CD4-positive, alpha-beta memory T cell (primary cell): ENCODE measurements at regions not wholly inside any gene's neighbourhood (a gene's known extent, or its start where the extent isn't known, plus 50 kb on each side); places are given as distances from the start of the nearest gene placed in this dataset.

ENCODE experiments used
- CTCF ChIA-PET: fragments of 350-600 bp; sonication (Branson Sonifier 250); formaldehyde crosslinking; loops from one replicate; lab custom pipeline; 2021; ENCODE audit warnings: inconsistent platforms; ENCODE audit not compliant: partially characterized antibody; lab: Charles Lee
- POLR2A ChIA-PET: fragments of 350-600 bp; sonication (Branson Sonifier 250); formaldehyde crosslinking; loops from one replicate; lab custom pipeline; 2021; ENCODE audit not compliant: partially characterized antibody; lab: Charles Lee
- DNase-seq, 5 donors: peaks; one replicate each; pipeline versions ENCODE4 v3.0.0 to v3.0.0-alpha.2; 2020 to 2022; ENCODE audit warnings: mixed read lengths in 1 of 5
- H3K27ac ChIP-seq: one replicate; pipeline ENCODE4 v1.7.0; 2013; ENCODE audit warnings: low read depth, low read length
- H3K27me3 ChIP-seq: 2 replicates; pipeline ENCODE4 v1.7.0; 2013; ENCODE audit warnings: mild to moderate bottlenecking, low read length, moderate library complexity; ENCODE audit not compliant: insufficient read depth
- H3K36me3 ChIP-seq: 2 replicates; pipeline ENCODE4 v1.7.0; 2013; ENCODE audit warnings: mild to moderate bottlenecking, low read length, moderate library complexity; ENCODE audit not compliant: insufficient read depth
- H3K4me1 ChIP-seq: 2 replicates; pipeline ENCODE4 v1.7.0; 2013; ENCODE audit warnings: mild to moderate bottlenecking, low read length, moderate library complexity; ENCODE audit not compliant: insufficient read depth
- H3K4me3 ChIP-seq, 2 donors: one replicate each; pipeline ENCODE4 v1.7.0; 2013; ENCODE audit warnings: low read length in 2 of 2, mild to moderate bottlenecking in 1 of 2
- H3K9me3 ChIP-seq, 2 donors: one replicate each; pipeline ENCODE4 v1.7.0; 2013; ENCODE audit warnings: low read length in 2 of 2, control low read depth in 1 of 2; ENCODE audit not compliant: control insufficient read depth in 1 of 2
- H3K27ac Mint-ChIP-seq, 7 donors: one replicate each; pipeline ENCODE4 v1.8.0; 2020 to 2021; ENCODE audit warnings: mixed read lengths in 7 of 7, mild to moderate bottlenecking in 6 of 7, inconsistent platforms in 3 of 7, moderate library complexity in 3 of 7
- H3K27me3 Mint-ChIP-seq, 2 donors: one replicate each; pipeline ENCODE4 v1.8.0; 2020 to 2021; ENCODE audit warnings: mixed read lengths in 2 of 2
- H3K36me3 Mint-ChIP-seq, 2 donors: one replicate each; pipeline ENCODE4 v1.8.0; 2020 to 2021; ENCODE audit warnings: mixed read lengths in 2 of 2, inconsistent platforms in 1 of 2, mild to moderate bottlenecking in 1 of 2
- H3K4me1 Mint-ChIP-seq, 4 donors: one replicate each; pipeline ENCODE4 v1.8.0; 2020 to 2021; ENCODE audit warnings: mixed read lengths in 4 of 4, mild to moderate bottlenecking in 1 of 4
- H3K4me3 Mint-ChIP-seq, 8 donors: one replicate each; pipeline ENCODE4 v1.8.0; 2020 to 2021; ENCODE audit warnings: mixed read lengths in 8 of 8, mild to moderate bottlenecking in 7 of 8, moderate library complexity in 6 of 8, inconsistent platforms in 3 of 8
- H3K9me3 Mint-ChIP-seq, 8 donors: one replicate each; pipeline ENCODE4 v1.8.0; 2020 to 2021; ENCODE audit warnings: mixed read lengths in 8 of 8, mild to moderate bottlenecking in 5 of 8, inconsistent platforms in 3 of 8, moderate library complexity in 1 of 8
- intact Hi-C: fragments of 100-400 bp; cut with micrococcal nuclease; formaldehyde crosslinking; loops from one replicate; pipeline ENCODE4 v1.15.1; 2023

DNA sequence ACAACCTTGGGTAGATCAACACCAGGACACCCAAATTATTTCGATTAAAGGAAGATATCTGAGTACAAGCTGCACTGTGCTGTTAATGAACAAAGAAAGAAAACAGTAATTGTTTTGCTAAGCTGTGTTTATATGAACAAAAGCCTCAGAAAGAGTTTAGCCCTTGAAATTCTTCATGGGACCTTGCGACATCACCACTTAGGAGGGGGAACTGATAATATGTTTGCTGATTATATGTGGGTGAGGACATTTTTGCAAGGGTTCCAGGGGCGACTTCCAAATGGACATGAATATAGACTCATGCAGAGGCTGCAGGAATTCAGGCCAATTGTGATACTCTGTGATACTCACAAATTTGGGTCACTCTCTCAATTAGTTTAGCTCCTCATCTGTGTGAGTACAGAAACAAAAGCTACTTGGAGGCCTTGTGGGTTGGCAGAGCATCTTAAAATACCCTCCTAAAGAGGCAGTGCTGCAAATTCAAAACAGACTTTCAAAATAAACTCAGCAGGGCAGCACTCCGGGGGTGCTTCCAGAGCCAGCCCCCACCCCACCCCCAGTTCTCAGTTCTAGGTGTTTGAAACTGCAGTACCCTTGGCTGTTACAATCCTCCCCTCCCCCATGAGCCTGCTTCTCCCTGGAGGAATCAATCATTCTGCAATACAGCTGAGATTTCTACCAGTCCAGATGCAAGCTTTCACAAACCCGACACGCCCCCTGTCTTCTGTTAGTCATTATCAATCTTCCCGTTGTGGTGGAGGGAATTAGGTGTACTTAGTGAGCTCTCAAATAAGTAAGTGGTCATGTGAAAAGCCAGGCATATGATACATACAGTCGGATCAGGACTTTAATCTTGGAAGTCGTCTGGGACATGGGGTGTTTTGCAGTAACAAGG lies 97.0 kb upstream of the MBNL2 start:
- Histone ChIP-seq H3K4me3 (no peak overlapping the region), H3K9me3 (no peaks in the 10 kb centered on the region), H3K4me1 (no peaks in the 10 kb centered on the region), H3K36me3 (no peaks in the 10 kb centered on the region), H3K27ac (no peak overlapping the region), H3K27me3 (no peaks in the 10 kb centered on the region)
- POLR2A ChIA-PET: no interaction called here
- no peaks in the 10 kb centered on the region for H3K9me3 Mint-ChIP-seq
- H3K4me3 Mint-ChIP-seq: no peak overlapping the region
- H3K27me3 Mint-ChIP-seq: peaks cover 7 to 37% of the 10 kb centered on the region in 2 donors
- no peaks in the 10 kb centered on the region for H3K36me3 Mint-ChIP-seq
- intact Hi-C loops: no loop called here
- H3K4me1 Mint-ChIP-seq: peaks cover 0 to 2% (median 1%) of the 10 kb centered on the region in 4 donors
- CTCF ChIA-PET: interaction anchor here (0.7 to 3.7 kb wide), 2 partner anchors 16 to 17 kb away, joined by 3 to 15 read pairs; no protein-coding TSS in a partner anchor
- DNase-seq: no peak
- H3K27ac Mint-ChIP-seq: no peak overlapping the region

DNA sequence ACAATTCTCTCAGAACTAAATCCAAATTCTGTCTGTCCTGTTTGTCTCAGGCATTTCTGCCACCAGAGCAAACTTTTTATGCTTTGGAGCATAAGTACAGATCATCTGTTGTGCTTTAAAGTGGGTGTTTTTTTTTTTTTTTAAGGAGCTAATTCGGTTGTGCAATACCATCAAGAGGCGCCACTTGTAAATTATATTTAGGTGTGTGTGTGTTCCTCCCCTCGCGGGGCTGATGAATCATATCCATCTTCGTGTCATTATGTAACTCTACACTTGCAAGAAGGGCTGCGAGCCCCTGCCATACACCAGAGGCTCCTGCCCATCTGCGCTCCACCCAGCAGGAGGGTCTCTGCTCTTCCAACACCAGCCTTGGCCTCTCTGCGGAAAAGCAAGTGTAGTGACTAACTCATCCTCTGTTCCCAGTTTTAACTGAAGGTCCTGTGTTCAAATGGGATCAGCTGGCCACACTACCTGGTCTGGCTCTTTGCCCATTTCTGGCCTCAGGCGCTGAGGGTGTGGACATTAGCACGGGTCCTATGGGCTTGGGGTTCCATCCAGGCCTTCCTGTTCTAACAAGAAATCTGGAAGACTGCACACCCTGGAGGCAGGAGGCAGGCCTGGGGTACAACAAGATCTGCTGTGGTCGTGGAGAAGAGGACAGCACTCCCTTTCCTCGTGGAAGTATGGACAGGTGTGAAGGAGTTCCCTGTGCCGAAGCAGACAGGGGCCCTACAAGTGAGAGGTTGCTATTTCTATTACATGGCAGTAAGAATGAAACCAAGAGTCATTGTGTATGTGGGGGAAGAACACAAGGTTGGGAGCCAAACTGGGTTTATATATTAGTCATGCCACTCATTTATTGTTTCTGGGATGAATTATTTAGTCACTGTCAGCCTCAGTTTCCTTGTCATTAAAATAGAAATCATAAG lies 96.1 kb upstream of the MBNL2 start:
- Histone ChIP-seq H3K27me3 (no peaks in the 10 kb centered on the region), H3K36me3 (no peaks in the 10 kb centered on the region), H3K27ac (no peak overlapping the region), H3K4me1 (no peaks in the 10 kb centered on the region), H3K9me3 (no peaks in the 10 kb centered on the region), H3K4me3 (no peak overlapping the region)
- Mint-ChIP-seq H3K36me3 (no peaks in the 10 kb centered on the region), H3K27ac (no peak overlapping the region), H3K4me3 (no peak overlapping the region), H3K4me1 (peaks cover 0 to 2% (median 1%) of the 10 kb centered on the region in 4 donors), H3K9me3 (no peaks in the 10 kb centered on the region), H3K27me3 (peaks cover 7 to 35% of the 10 kb centered on the region in 2 donors)
- CTCF ChIA-PET: interaction anchor here (0.7 to 3.7 kb wide), 2 partner anchors 17 kb away, joined by 3 to 15 read pairs; no protein-coding TSS in a partner anchor
- intact Hi-C loops: no loop called here
- no peak for DNase-seq
- POLR2A ChIA-PET: no interaction called here

DNA sequence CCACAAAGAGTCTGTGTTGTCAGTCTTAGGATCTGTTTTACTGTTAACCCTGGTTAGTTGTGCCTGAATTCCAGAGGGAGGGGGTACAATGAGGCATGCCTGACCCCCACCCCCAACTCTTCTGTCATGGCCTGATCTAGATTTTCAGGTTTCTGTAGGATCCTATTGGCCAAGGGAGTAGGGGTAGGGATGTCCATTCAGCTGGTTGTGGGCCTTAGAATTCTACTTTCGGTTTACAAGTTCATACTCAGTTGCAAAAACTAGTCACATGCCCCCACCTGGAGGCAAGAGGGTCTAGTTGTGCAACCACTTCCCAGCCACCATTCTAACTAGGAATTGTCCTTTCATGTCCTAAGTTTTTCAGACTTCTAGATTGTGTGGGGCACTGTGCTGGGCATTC lies 94.3 kb upstream of the MBNL2 start:
- Histone ChIP-seq H3K9me3 (no peaks in the 10 kb centered on the region), H3K27me3 (no peaks in the 10 kb centered on the region), H3K4me1 (no peaks in the 10 kb centered on the region), H3K27ac (no peak overlapping the region), H3K36me3 (no peaks in the 10 kb centered on the region), H3K4me3 (no peak overlapping the region)
- Mint-ChIP-seq H3K27me3 (peaks cover 7 to 26% of the 10 kb centered on the region in 2 donors), H3K36me3 (no peaks in the 10 kb centered on the region), H3K4me3 (no peak overlapping the region), H3K9me3 (no peaks in the 10 kb centered on the region), H3K27ac (no peak overlapping the region), H3K4me1 (peaks cover 0 to 2% (median 1%) of the 10 kb centered on the region in 4 donors)
- DNase-seq: no peak
- CTCF ChIA-PET: interaction anchor here (0.7 kb wide), 1 partner anchor 18 kb away, joined by 4 read pairs; no protein-coding TSS in a partner anchor
- POLR2A ChIA-PET: no interaction called here
- intact Hi-C loops: no loop called here

DNA sequence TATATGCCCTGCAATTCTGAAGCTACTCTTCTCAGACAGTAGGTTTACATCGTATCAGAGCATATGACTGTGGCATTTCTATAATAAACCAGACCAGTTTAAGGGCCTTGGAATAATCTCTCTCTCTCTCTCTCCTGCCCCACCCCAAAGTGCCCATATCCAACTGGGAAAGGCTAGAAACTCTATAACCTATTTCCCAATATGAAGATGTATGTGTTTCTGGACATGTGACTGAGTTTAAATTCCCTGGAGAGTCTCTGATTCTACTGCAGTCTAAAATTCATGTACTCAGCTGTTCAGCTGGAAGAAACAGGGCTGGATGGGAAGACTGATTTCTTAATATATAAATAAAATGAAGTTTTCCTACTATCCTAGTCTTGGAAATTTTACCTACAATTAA lies 91.9 kb upstream of the MBNL2 start:
- Histone ChIP-seq H3K4me3 (no peak overlapping the region), H3K27ac (no peak overlapping the region), H3K27me3 (no peaks in the 10 kb centered on the region), H3K9me3 (no peaks in the 10 kb centered on the region), H3K4me1 (no peaks in the 10 kb centered on the region), H3K36me3 (no peaks in the 10 kb centered on the region)
- ChIA-PET CTCF (interaction anchor here (0.8 to 2.9 kb wide), 3 partner anchors 11 to 20 kb away, joined by 3 to 13 read pairs (median 3); no protein-coding TSS in a partner anchor), POLR2A (no interaction called here)
- no peak for DNase-seq
- H3K27me3 Mint-ChIP-seq: peaks cover 6 to 13% of the 10 kb centered on the region in 2 donors
- H3K4me3 Mint-ChIP-seq: no peak overlapping the region
- peaks cover 0 to 2% (median 1%) of the 10 kb centered on the region in 4 donors for H3K4me1 Mint-ChIP-seq
- H3K27ac Mint-ChIP-seq: no peak overlapping the region
- intact Hi-C loops: no loop called here
- H3K9me3 Mint-ChIP-seq: no peaks in the 10 kb centered on the region
- no peaks in the 10 kb centered on the region for H3K36me3 Mint-ChIP-seq

DNA sequence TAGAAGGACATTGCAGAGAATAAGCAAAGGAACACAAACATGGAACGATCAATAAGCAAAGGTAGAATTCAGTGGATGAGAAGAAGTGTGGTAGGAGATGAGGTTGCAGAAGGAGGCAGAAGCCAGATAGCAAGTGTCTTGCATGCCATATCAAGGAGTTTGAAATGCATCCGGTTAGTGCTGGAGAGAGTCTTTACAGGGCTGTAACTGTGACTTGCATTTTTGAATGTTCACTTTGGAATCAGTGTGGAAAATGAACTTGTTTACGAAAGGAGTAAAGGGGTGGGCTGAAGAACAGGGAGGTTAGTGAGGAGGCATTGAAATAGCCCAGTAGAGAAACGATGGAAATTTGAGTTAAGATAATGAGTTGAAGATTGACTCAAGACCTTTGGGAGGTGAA lies 90.7 kb upstream of the MBNL2 start:
- no peaks in the 10 kb centered on the region for H3K4me1 ChIP-seq
- no peak for DNase-seq
- ChIA-PET POLR2A (no interaction called here), CTCF (interaction anchor here (0.9 to 2.9 kb wide), 3 partner anchors 10 to 23 kb away, joined by 3 to 13 read pairs (median 3); no protein-coding TSS in a partner anchor)
- no peak overlapping the region for H3K4me3 ChIP-seq
- Mint-ChIP-seq H3K36me3 (no peaks in the 10 kb centered on the region), H3K4me1 (no peaks in the 10 kb centered on the region), H3K4me3 (no peak overlapping the region), H3K9me3 (no peaks in the 10 kb centered on the region), H3K27me3 (peaks cover 0 to 6% of the 10 kb centered on the region in 2 donors), H3K27ac (no peak overlapping the region)
- H3K27me3 ChIP-seq: no peaks in the 10 kb centered on the region
- H3K36me3 ChIP-seq: no peaks in the 10 kb centered on the region
- no peaks in the 10 kb centered on the region for H3K9me3 ChIP-seq
- intact Hi-C loops: no loop called here
- no peak overlapping the region for H3K27ac ChIP-seq

DNA sequence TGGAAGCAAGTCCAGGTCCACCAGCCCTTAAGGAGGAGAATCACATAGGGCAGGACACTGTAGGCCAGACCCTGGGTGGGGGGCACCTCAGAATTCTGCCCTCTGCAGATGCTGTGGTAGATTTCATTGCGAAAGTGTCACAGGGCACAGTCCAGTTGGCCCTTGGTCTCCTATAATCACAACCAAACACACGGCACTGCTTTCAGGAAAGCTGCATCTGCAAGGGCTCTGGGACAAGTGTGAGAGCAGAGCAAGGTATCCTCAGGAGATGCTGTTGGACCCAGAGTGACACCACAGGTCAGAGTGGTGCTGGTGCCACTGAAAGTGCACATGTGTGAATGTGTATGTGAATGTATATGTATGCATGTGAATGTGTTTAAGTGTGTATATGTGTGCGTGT lies 88.6 kb upstream of the MBNL2 start:
- Mint-ChIP-seq H3K36me3 (no peaks in the 10 kb centered on the region), H3K4me3 (no peak overlapping the region), H3K27ac (no peak overlapping the region), H3K4me1 (no peaks in the 10 kb centered on the region), H3K27me3 (peaks cover 0 to 2% of the 10 kb centered on the region in 2 donors), H3K9me3 (no peaks in the 10 kb centered on the region)
- Histone ChIP-seq H3K36me3 (no peaks in the 10 kb centered on the region), H3K9me3 (no peaks in the 10 kb centered on the region), H3K27me3 (no peaks in the 10 kb centered on the region), H3K27ac (no peak overlapping the region), H3K4me3 (no peak overlapping the region), H3K4me1 (no peaks in the 10 kb centered on the region)
- ChIA-PET CTCF (no interaction called here), POLR2A (no interaction called here)
- intact Hi-C loops: no loop called here
- DNase-seq: no peak

DNA sequence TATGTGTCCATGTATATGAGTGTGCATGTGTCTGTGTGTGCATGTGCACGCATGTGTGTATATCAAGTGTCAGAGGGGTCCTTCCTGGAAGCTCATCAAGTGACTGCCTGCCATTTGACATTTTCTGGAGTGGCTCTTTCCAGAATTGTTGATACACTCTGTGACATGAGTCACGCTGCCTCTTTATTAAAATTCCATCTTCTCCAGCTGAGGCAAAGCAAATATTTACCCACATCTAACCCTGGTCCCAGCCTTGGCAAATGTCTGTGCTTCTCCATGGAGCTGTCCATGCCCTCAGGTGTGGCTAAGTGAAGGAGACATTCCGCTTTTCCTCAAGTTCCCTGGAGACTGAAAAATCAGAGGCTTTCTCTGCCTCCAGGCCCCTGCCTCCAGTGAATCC lies 88.2 kb upstream of the MBNL2 start:
- Histone ChIP-seq H3K9me3 (no peaks in the 10 kb centered on the region), H3K27me3 (no peaks in the 10 kb centered on the region), H3K27ac (no peak overlapping the region), H3K36me3 (no peaks in the 10 kb centered on the region), H3K4me3 (no peak overlapping the region), H3K4me1 (no peaks in the 10 kb centered on the region)
- Mint-ChIP-seq H3K4me3 (no peak overlapping the region), H3K9me3 (no peaks in the 10 kb centered on the region), H3K27ac (no peak overlapping the region), H3K4me1 (no peaks in the 10 kb centered on the region), H3K36me3 (no peaks in the 10 kb centered on the region), H3K27me3 (no peaks in the 10 kb centered on the region)
- DNase-seq: no peak
- CTCF ChIA-PET: no interaction called here
- POLR2A ChIA-PET: no interaction called here
- intact Hi-C loops: no loop called here
